Activated naive CD4-positive, alpha-beta T cell treated with anti-CD3 and anti-CD28 coated beads, Interleukin-2, amount 50 U/mL, for 72 hours (primary cell): ENCODE measurements at regions not wholly inside any gene's neighbourhood (a gene's known extent, or its start where the extent isn't known, plus 50 kb on each side); places are given as distances from the start of the nearest gene placed in this dataset.
"Not testable (repeated sequence)": the region's sequence is repeated elsewhere in the genome, so short reads cannot be mapped to it uniquely, and the experiment has no call there.

Experiments
- ATAC-seq, 2 donors: fragments of 150-1000 bp; cut with Tn5 transposase; 2 replicates each; pipeline ENCODE4 v1.10.0; 2021; ENCODE audit warnings: mild to moderate bottlenecking in 2 of 2, moderate library complexity in 2 of 2
- DNase-seq, 2 donors: peaks; one replicate each; pipeline ENCODE4 v3.0.0; 2021 to 2022; ENCODE audit warnings: low spot score in 2 of 2
- H3K27ac Mint-ChIP-seq, 2 donors: one replicate each; pipeline ENCODE4 v1.8.0; 2022; ENCODE audit warnings: mild to moderate bottlenecking in 2 of 2, mixed read lengths in 2 of 2
- H3K36me3 Mint-ChIP-seq, 2 donors: one replicate each; pipeline ENCODE4 v1.8.0; 2022; ENCODE audit warnings: mixed read lengths in 2 of 2
- H3K9me3 Mint-ChIP-seq, 2 donors: one replicate each; pipeline ENCODE4 v1.8.0; 2022; ENCODE audit warnings: mixed read lengths in 2 of 2

- no peak for ATAC-seq
Measured at GRCh38 chr6:23775127-23775526, 350.9 kb upstream of the NRSN1 start.

GRCh38 chr6:23783901-23784300 is 342.1 kb upstream of the NRSN1 start:
- DNase-seq (no peak), ATAC-seq (no peak)
- no peak overlapping the region for H3K27ac Mint-ChIP-seq
- no peaks in the 10 kb centered on the region for H3K36me3 Mint-ChIP-seq
- H3K9me3 Mint-ChIP-seq = peaks cover 0 to 5% of the 10 kb centered on the region in 2 donors

More at GRCh38 chr6:23775127-23775526, 350.9 kb upstream of the NRSN1 start:
- H3K9me3 Mint-ChIP-seq = peaks cover 0 to 6% of the 10 kb centered on the region in 2 donors
- no peaks in the 10 kb centered on the region for H3K36me3 Mint-ChIP-seq
- H3K27ac Mint-ChIP-seq = no peak overlapping the region
- DNase-seq = no peak

- H3K27ac Mint-ChIP-seq = no peak overlapping the region
- ATAC-seq (no peak), DNase-seq (no peak)
- H3K36me3 Mint-ChIP-seq = no peaks in the 10 kb centered on the region
- peaks cover 0 to 5% of the 10 kb centered on the region in 2 donors for H3K9me3 Mint-ChIP-seq
Measured at GRCh38 chr6:23784301-23784919, 341.6 kb upstream of the NRSN1 start.

- H3K36me3 Mint-ChIP-seq = no peaks in the 10 kb centered on the region
- no peaks in the 10 kb centered on the region for H3K9me3 Mint-ChIP-seq
Measured at GRCh38 chr6:23790756-23791155, 335.3 kb upstream of the NRSN1 start.

DNA sequence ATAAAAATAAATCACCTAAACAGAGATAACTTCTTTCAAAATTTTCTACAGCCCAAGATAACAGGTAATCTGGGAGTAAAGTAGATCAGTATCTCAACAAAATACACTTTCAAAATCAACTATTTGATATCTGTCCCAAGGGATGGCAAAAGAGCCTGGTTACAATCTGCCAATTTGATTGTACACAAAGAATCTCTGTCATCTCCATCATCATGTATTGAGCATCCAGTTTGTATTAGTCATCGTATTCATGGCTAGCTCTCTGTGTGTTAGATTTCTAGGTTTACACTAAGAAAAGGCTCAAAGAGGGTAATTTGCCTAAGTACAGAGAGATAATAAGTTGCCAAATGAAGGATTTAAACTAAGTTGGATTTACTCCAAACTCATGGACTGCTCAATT is 329.0 kb upstream of the NRSN1 start:
- ATAC-seq (no peak), DNase-seq (no peak)
- Mint-ChIP-seq H3K36me3 (no peaks in the 10 kb centered on the region), H3K9me3 (no peaks in the 10 kb centered on the region), H3K27ac (no peak overlapping the region)

More at GRCh38 chr6:23790756-23791155, 335.3 kb upstream of the NRSN1 start:
- H3K27ac Mint-ChIP-seq = no peak overlapping the region
- DNase-seq = no peak
- ATAC-seq = no peak

- not testable (repeated sequence) for H3K27ac Mint-ChIP-seq, DNase-seq, H3K36me3 Mint-ChIP-seq, H3K9me3 Mint-ChIP-seq, ATAC-seq
Measured at GRCh38 chr6:23804289-23804688, 321.7 kb upstream of the NRSN1 start.

DNA sequence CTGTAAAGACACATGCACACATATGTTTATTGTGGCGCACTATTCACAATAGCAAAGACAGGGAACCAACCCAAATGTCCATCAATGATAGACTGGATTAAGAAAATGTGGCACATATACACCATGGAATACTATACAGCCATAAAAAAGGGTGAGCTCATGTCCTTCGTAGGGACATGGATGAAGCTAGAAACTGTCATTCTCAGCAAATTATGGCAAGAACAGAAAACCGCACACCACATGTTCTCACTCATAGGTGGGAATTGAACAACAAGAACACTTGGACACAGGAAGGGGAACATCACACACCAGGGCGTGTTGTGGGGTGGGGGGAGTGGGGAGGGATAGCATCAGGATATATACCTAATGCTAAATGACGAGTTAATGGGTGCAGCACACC is 304.9 kb upstream of the NRSN1 start:
- ATAC-seq, H3K27ac Mint-ChIP-seq, DNase-seq: not testable (repeated sequence)
- peaks cover 0 to 11% of the 10 kb centered on the region in 2 donors for H3K36me3 Mint-ChIP-seq
- peaks cover 14 to 16% of the 10 kb centered on the region in 2 donors for H3K9me3 Mint-ChIP-seq

DNA sequence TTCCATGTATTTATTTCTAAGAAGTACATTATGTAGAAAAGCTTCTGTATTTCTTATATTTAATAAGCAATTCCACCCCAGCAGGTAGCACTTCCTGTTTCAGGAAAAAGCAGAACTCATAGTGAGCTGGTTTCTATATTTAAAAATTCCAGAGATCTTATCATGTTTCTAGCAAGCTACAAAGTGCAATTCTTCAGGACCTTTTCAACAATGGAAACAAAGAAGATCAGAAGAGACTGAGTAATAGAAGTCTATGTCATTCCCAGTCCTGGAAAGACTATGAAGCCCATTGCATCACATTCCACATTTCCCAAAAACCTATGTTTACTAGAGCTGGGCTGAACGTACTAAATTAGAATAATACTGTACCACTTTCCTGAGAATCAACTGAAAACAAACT is 302.6 kb upstream of the NRSN1 start:
- ATAC-seq = no peak
- DNase-seq = no peak
- H3K9me3 Mint-ChIP-seq = peaks cover 8 to 9% of the 10 kb centered on the region in 2 donors
- peaks cover 0 to 6% of the 10 kb centered on the region in 2 donors for H3K36me3 Mint-ChIP-seq
- no peak overlapping the region for H3K27ac Mint-ChIP-seq

- Mint-ChIP-seq H3K36me3 (no peaks in the 10 kb centered on the region), H3K9me3 (peaks cover 4 to 6% of the 10 kb centered on the region in 2 donors), H3K27ac (no peak overlapping the region)
- ATAC-seq (no peak), DNase-seq (no peak)
Measured at GRCh38 chr6:23826572-23826971, 299.4 kb upstream of the NRSN1 start.

DNA sequence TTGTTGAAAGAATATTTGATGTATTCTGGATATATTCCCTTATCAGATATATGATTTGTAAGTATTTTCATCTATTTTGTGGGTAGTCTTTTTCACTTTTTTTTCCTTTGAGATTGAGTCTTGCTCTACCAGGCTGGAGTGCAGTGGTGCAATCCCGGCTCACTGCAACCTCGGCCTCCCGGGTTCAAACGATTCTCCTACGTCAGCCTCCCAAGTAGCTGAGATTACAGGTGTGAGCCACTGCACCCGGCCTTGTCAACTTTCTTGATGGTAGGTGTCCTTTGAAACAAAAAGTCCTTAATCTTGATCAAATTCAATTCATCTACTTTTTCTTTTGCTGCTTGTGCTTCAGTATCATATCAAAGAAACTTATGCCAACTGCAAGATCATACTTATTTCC is 297.2 kb upstream of the NRSN1 start:
- DNase-seq (no peak), ATAC-seq (no peak)
- peaks cover 4 to 6% of the 10 kb centered on the region in 2 donors for H3K9me3 Mint-ChIP-seq
- H3K36me3 Mint-ChIP-seq = no peaks in the 10 kb centered on the region
- no peak overlapping the region for H3K27ac Mint-ChIP-seq

DNA sequence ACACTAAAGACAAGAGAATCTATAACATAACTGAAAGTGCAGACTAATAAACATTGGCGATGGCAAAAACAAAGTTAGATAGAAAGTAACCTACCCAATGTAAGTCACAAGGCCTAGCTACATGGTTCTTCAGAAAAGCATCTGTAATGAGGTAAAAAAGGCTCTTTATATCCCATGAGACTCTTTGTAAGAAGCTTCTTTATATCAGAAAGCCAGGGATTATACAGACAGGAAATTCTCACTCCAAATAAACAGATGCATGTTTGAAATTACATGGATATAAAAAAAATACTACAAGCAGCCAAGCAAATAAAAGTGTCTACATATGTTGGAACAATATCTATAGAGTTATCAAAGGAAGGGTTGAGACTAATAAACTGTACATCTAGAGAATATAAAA is 284.9 kb upstream of the NRSN1 start:
- H3K27ac Mint-ChIP-seq = no peak overlapping the region
- ATAC-seq = no peak
- no peak for DNase-seq
- no peaks in the 10 kb centered on the region for H3K36me3 Mint-ChIP-seq
- peaks cover 0 to 4% of the 10 kb centered on the region in 2 donors for H3K9me3 Mint-ChIP-seq

- peaks cover 0 to 4% of the 10 kb centered on the region in 2 donors for H3K9me3 Mint-ChIP-seq
- H3K27ac Mint-ChIP-seq = no peak overlapping the region
- ATAC-seq = no peak
- no peaks in the 10 kb centered on the region for H3K36me3 Mint-ChIP-seq
- no peak for DNase-seq
Measured at GRCh38 chr6:23842760-23843159, 283.3 kb upstream of the NRSN1 start.

DNA sequence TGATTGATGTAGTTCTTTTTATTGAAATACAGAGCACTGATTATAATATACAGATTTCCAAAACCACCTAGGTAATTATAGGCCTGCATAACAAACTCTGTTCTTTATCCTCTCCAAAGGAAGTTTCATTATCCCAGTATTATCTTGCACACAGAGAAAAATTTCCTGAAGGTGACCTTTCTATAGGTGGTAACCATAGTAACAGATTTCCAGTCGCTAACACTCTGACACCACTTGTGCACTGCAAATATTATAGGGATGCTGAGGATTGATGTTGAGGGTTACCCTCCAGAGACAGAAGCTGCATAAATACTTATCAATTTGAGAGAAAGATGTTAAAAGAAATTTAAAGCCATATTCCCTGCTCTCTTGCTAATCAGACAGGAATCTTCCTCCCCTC is 274.5 kb upstream of the NRSN1 start:
- ATAC-seq (no peak), DNase-seq (no peak)
- H3K9me3 Mint-ChIP-seq = no peaks in the 10 kb centered on the region
- no peaks in the 10 kb centered on the region for H3K36me3 Mint-ChIP-seq
- no peak overlapping the region for H3K27ac Mint-ChIP-seq

- DNase-seq, ATAC-seq, H3K27ac Mint-ChIP-seq, H3K36me3 Mint-ChIP-seq: not testable (repeated sequence)
- peaks cover 10 to 14% of the 10 kb centered on the region in 2 donors for H3K9me3 Mint-ChIP-seq
Measured at GRCh38 chr6:23853566-23854133, 272.4 kb upstream of the NRSN1 start.

DNA sequence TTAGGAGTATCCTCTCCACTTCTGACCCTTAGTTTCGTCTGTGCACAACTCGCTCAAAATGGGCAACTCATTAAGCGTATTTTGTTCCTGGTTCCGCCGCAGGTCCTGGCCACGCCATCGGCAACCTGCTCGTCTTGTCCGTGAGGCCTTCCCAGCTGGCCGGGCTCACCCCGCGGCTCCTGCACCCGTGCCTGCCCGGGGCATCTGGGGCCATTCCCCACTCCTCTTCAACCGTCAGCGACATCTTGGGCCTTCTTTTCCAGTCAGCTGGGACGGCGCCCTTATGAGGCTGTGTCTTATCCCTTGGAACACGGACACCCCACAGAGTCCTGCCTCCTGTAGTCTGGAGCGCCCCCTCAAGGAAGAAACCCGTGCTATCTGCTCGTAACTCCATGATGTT is 271.9 kb upstream of the NRSN1 start:
- H3K36me3 Mint-ChIP-seq, H3K27ac Mint-ChIP-seq, DNase-seq, ATAC-seq: not testable (repeated sequence)
- peaks cover 10 to 14% of the 10 kb centered on the region in 2 donors for H3K9me3 Mint-ChIP-seq

GRCh38 chr6:23855497-23856116 is 270.4 kb upstream of the NRSN1 start:
- no peaks in the 10 kb centered on the region for H3K36me3 Mint-ChIP-seq
- peaks cover 16 to 21% of the 10 kb centered on the region in 2 donors for H3K9me3 Mint-ChIP-seq
- no peak for ATAC-seq

DNA sequence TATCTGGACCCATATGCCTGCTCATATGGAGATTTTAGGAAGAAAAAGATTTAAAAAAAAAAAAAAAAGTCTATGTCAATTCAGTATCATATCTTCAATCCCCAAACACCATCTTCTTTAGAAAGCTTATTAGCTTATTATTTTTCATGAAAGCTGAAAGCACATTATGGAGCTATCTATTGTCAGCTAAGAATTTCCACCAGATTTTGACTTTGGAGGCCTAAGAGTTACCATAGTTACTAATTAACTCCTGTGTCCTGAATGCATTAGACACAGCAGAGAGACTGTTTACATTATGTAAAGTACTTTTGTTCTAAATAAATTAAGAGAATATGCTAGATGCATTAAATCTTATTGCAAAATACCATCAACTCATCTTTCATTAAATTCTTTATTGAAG is 255.5 kb upstream of the NRSN1 start:
- Mint-ChIP-seq H3K9me3 (no peaks in the 10 kb centered on the region), H3K36me3 (no peaks in the 10 kb centered on the region), H3K27ac (no peak overlapping the region)
- ATAC-seq (no peak), DNase-seq (no peak)

More at GRCh38 chr6:23855497-23856116, 270.4 kb upstream of the NRSN1 start:
- no peak for DNase-seq
- H3K27ac Mint-ChIP-seq = no peak overlapping the region

GRCh38 chr6:23873161-23873560 is 252.9 kb upstream of the NRSN1 start:
- Mint-ChIP-seq H3K36me3 (no peaks in the 10 kb centered on the region), H3K27ac (no peak overlapping the region), H3K9me3 (no peaks in the 10 kb centered on the region)
- ATAC-seq = no peak
- no peak for DNase-seq
